ENCODE measurements at regions not wholly inside any gene's neighbourhood (a gene's known extent, or its start where the extent isn't known, plus 50 kb on each side); places are given as distances from the start of the nearest gene placed in this dataset.

DNA sequence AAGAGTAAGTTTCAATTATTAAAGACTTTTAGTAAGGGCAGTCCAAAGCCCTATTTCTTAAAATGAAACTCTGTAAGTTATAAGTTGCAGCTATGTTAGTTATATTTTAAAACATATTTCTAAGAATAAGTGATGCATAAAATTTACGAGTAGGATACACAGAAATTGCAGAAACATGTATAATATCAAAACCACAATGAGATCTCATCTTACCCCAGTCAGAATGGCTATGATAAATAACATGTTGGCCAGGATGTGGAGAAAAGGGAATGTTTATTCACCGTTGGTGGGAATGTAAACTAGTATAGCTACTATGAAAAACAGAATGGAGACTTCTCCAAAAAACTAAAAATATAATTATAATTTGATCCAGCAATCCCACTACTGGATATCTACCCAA lies 201.2 kb downstream of the CBLN2 start:
- DNase-seq, result no peak

- no peak for DNase-seq
Measured at GRCh38 chr18:72339976-72340375, 204.2 kb downstream of the CBLN2 start.

GRCh38 chr18:72336786-72337185 lies 207.4 kb downstream of the CBLN2 start:
- DNase-seq, result no peak

DNA sequence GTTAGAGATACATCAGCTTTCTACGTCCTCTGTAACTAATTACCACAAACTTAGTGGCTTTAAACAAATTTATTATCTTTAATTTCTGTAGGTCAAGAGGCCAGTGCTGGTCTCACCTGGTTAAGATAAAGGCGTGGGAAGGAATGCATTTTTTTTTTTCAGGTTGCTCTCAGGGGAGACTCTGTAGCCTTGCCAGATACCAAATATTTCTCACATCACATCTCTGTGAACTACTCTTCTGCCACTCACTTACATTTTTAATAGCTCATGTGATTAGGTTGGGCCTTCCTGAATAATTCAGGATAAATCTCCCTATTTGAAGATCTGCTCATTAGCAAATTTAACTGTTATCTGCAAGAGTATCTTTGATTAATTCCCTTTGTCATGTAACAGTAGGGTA lies 214.6 kb downstream of the CBLN2 start:
- DNase-seq, result no peak

DNA sequence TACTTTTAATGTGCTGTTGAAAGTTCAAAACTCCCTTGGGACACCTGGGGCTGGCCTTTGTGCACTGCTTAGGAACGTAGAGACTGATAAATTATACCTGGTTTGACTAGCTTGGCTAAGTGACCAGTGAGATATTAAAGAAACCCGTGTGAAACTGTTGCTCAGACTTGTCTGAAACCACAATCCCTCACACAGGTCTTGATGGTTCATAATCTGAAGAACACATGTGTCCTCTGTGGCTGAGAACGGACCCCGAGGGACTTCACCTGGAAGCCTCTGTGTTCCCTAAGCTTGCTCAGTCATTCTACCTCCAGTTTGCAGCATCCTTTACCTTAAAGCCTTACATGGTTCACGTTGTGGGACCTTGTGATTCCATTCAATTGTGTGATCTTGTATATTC lies 218.8 kb downstream of the CBLN2 start:
- DNase-seq, result no peak

- DNase-seq, result no peak
Measured at GRCh38 chr18:72324677-72325076, 219.5 kb downstream of the CBLN2 start.

DNA sequence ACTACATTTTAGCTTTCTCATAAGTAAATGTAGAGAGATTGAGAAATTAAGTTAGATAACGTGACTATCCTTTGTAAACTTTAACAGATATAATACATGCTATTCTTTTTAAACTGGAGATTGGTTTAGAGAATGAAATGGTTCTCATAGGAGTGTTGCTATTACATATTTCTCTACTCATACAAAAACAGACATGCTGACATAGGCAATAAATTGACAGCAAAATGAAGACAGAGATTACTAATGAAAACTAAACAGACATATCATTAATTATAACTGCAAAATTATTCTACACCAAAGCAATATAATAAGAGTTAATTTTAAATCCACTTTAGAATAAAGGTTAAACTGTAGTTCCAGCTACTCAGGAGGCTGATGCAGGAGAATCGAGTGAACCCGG lies 227.6 kb downstream of the CBLN2 start:
- no peak for DNase-seq

DNA sequence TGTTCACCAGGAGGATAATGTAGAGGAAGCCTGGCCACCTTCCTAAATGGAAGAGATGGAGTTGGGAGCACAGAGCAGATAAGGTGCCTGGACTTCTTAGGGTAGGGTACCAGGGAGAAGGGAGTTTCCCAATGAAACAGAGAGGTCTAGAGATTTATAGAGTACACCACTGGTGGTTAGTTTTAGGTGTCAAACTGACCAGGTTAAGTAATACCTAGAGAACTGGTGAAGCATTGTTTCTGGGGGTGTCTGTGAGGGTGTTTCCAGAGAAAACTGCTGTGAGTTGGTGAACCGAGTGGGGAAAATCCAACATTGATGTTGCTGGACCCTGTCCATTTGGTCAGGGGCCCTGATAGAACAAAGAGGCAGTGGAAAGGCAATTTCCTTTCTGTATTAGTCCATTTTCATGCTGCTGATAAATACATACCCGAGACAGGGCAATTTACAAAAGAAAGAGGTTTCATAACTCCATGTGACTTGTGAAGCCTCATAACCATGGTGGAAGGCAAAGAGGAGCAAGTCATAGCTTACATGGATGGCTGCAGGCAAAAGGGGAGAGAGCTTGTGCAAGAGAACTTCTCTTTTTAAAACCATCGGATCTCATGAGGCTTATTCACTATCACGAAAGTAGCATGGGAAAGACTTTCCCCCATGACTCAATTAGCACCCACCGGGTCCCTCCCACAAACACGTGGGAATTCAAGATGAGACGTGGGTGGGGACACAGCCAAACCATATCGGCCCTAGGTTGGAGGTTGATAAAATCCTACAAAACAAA lies 260.8 kb downstream of the CBLN2 start:
- no peak for DNase-seq

DNA sequence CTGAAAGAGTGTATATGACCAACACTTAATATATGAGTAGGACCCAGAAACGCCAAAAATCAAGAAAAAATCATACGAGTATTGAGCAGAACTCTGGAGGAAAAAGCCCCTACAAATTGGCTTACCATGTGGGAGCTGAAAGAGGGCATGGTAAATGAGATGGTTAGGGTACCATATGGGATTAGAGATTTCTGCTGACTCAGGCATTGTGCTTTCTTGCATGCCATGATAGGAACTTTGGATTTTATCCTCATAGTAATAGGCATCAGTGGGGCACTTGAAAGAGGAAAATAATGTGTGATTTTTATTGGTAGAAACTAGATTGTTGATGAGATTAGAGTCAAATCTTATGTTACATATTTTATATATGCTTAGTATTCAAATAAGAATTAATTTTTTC lies 271.1 kb downstream of the CBLN2 start:
- no peak for DNase-seq

- DNase-seq, result no peak
Measured at GRCh38 chr18:72261590-72261989, 282.6 kb downstream of the CBLN2 start.

DNA sequence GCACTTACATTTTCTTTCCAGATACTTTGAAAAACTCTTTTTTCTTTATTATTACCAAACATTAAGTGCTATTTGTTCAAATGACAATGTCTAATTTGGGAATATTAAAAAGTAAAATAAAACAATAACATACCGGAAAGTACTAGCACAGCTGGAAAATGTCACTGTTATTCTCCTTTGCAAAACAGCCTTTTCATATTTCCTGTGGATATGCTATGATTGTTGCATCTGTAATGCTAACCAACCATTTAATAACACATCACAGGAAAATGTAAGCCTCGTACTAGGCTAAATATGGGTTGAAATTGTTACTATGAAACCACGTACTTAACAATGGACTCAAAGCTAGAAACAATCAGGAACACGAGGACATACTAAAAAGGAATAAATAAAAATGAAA lies 298.1 kb downstream of the CBLN2 start:
- no peak for DNase-seq

DNA sequence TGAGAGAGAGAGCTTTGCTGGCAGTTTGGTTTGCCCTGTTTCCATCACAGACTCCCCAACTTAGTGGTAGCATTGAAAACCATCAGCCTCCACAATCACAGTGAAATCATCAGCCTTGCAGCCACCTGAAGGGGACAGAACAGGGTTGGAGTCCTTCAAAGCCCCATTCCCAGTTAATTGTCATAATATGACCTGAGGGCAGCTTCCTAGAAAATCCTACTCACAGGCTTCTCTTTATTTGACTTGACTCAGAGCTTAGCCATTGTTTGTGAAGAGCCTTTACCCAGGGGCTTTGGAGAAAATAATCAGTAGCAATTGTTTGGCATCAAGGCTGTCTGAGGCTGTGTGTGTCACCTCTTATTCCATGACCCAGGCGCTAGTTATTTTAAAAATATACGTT lies 308.7 kb downstream of the CBLN2 start:
- no peak for DNase-seq

- no peak for DNase-seq
Measured at GRCh38 chr18:72233106-72233505, 311.0 kb downstream of the CBLN2 start.

DNA sequence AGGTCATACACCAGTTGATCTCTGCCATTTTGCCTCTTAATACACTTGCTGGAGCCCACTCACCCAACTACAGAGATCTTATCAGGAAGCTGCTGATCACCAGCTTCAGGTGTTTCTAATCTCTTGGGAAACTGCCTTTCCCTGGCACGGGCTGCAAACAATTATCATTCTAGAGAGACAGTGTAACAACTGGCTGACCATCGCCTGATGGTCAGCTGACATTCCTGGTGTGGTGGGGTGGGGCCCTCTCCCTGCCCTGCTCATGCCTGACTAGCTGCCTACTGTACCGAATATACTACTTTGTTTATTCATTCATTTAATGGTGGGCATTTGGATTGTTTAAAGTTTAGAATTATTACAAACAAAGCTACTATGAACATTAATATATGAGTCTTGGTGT lies 311.5 kb downstream of the CBLN2 start:
- DNase-seq, result no peak

- no peak for DNase-seq
Measured at GRCh38 chr18:72225958-72226357, 318.2 kb downstream of the CBLN2 start.

GRCh38 chr18:72223733-72224132 lies 320.4 kb downstream of the CBLN2 start:
- DNase-seq, result no peak

DNA sequence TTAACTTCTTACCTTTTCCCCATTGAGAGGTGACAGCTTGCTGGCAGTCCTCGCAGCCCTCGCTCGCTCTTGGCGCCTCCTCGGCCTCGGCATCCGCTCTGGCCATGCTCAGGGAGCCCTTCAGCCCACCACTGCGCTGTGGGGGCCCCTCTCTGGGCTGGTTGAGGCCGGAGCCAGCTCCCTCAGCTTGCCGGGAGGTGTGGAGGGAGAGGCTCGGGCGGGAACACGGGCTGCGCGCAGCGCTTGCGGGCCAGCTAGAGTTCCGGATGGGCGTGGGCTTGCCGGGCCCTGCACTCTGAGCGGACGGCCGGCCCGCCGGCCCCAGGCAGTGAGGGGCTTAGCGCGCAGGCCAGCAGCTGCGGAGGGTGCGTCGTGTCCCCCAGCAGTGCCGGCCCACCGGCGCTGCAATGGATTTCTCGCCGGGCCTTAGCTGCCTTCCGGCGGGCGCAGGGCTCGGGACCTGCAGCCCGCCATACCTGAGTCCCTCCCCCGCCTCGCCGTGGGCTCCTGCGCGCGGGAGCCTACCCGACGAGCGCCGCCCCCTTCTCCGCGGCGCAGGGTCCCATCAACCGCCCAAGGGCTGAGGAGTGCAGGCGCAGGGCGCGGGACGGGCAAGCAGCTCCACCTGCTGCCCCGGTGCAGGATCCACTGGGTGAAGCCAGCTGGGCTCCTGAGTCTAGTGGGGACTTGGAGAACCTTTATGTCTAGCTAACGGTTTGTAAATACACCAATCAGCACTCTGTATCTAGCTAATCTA lies 335.0 kb downstream of the CBLN2 start:
- DNase-seq, result no peak

DNA sequence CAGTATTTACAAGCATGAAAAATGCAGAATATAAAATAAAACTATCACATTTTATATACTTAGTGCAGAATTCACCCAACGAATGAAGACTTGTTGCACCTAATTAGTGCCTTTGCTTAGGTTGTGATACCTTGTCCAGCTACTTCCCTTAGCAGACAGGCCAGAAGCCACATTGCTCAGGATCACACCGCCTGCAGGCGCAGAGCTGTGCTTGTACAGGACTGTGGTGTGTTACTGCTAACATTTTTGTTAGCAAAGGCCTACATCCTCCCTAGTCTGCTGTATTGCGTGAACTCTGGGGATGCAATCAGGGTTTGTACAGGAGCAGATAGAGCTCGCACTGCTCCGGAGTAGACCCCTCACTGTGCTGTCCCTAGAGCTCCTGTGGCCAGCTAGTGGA lies 336.9 kb downstream of the CBLN2 start:
- no peak for DNase-seq

DNA sequence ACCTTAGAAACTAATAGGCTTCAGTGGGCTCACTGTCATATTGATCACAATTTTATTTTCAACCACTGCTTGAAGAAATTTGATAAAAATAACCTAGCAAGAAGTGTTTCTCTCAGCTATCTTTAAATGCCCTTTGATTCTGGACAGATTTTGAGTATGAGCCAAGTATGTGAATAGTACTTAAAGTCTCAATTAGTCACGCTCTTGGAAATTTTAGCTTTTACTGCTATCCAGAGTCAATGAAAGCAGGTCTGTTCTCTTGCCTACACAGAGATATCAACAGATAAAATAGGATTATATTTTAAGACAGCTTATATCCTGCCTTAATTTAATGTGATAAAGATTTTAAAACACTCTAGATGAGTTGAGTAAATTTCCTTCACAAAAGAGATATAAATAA lies 337.3 kb downstream of the CBLN2 start:
- DNase-seq, result no peak

- no peak for DNase-seq
Measured at GRCh38 chr18:72201032-72201431, 343.1 kb downstream of the CBLN2 start.

DNA sequence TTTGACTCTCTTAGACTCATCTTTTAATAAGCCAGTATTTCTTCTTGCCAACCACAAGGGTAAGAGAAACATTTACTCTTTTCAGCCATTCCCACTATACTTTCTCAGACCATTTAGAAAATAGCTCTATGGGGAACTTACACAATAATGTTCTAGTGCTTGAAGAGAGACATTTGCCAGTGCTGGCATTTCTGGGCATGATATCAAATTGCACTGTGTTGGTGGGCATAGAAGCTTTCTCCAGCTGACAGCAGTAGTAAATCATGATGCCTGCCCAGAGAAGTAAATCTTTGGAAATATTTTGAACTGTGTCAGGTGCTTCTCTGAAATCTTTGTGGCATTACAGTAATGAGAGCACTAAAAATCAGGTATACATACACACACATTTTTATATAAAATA lies 346.6 kb downstream of the CBLN2 start:
- no peak for DNase-seq

- no peak for DNase-seq
Measured at GRCh38 chr18:72194072-72194471, 350.1 kb downstream of the CBLN2 start.

GRCh38 chr18:72187956-72188355 lies 356.2 kb downstream of the CBLN2 start:
- no peak for DNase-seq

DNA sequence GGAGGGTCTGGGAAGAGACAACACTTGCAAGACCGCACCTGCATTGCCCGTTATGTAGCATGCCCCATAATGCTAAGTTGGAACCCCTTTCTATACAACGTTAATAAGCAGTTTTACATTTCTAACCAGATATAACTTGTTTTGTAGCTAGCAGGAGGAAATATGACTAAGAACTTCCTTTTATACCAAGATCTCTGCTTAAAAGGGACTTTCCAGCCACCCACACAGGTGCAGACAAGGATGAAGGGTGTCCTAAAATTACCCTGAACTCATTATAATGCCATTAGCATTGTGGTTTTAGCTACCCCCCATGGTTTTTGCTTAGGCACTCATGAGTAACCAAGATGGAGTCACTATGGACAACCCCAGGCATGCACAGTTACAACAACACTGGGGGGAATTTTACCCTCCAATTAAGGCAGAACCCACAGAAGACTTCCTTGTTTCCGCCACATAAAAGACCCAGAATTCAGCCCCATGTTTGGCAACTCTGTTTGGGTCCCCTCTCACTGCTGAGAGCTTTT lies 362.8 kb downstream of the CBLN2 start:
- no peak for DNase-seq
